ENCODE measurements at regions not wholly inside any gene's neighbourhood (a gene's known extent, or its start where the extent isn't known, plus 50 kb on each side); places are given as distances from the start of the nearest gene placed in this dataset.

DNA sequence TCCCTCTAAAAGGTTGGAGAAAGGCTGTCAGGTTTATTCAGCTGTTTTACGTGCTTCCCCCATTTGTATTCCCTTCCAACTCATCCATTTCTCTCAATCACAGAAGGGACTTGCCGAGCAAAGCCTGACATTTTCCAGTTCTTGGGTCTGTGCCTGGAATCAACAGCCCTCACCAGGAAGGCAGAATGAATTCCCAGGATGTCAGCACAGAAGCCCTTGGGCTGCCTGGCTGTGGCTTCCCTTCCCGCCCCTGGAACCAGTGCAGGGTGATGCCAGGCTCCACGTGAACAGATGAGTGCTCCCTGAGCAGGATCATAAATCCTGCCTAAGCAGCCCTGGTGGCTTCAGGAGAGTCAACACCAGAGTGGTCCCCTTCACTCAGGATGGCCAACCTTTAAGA lies 86.1 kb upstream of the CD83 start:
- TF ChIP-seq, protein P1, sequence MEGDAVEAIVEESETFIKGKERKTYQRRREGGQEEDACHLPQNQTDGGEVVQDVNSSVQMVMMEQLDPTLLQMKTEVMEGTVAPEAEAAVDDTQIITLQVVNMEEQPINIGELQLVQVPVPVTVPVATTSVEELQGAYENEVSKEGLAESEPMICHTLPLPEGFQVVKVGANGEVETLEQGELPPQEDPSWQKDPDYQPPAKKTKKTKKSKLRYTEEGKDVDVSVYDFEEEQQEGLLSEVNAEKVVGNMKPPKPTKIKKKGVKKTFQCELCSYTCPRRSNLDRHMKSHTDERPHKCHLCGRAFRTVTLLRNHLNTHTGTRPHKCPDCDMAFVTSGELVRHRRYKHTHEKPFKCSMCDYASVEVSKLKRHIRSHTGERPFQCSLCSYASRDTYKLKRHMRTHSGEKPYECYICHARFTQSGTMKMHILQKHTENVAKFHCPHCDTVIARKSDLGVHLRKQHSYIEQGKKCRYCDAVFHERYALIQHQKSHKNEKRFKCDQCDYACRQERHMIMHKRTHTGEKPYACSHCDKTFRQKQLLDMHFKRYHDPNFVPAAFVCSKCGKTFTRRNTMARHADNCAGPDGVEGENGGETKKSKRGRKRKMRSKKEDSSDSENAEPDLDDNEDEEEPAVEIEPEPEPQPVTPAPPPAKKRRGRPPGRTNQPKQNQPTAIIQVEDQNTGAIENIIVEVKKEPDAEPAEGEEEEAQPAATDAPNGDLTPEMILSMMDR (IDR thresholded peaks at IDR 0.05; ENCODE audit: low read depth, low read length) = no peak
- TF ChIP-seq EZH2phosphoT487 (IDR thresholded peaks at IDR 0.05; ENCODE audit: low read depth) = no peak

All from OCI-LY3 (cell line).